ENCODE measurements at regions not wholly inside any gene's neighbourhood (a gene's known extent, or its start where the extent isn't known, plus 50 kb on each side); places are given as distances from the start of the nearest gene placed in this dataset.

DNA sequence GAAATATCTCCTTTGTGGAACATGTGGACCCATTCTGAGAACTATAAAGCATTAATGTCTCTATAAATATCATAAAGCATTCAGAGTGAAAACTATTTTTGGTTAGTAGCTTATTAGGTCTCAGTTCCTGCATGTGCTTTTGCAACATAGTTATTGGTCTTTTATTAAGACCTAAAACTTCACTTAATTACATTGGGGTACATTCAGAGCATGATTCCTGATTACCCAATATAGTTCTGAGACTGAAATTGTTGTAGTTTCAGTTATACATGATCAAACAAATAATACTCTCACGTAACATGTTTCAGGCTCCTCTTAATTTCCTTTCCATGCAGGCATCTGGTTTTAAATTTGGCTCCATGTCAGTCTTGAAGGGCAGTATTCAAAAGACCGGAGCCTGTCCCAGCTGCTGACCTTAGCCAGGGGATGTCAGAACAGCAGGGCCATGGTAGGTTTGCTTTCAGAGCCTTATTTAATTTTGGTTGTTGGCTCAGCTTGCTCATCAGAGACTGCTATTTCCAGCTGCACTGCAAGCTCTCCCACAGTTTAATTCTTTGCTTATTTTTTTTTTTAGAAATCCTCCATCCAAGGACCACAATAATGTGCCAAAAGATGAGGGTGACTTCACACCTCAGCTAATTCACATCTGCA lies 447.8 kb upstream of the FZD8 start:
- Histone ChIP-seq H2AFZ (ENCODE audit: low read depth, low read length) (no peak overlapping the region), H3K4me2 (ENCODE audit: low read length) (no peak overlapping the region)
- TF ChIP-seq, protein P1, sequence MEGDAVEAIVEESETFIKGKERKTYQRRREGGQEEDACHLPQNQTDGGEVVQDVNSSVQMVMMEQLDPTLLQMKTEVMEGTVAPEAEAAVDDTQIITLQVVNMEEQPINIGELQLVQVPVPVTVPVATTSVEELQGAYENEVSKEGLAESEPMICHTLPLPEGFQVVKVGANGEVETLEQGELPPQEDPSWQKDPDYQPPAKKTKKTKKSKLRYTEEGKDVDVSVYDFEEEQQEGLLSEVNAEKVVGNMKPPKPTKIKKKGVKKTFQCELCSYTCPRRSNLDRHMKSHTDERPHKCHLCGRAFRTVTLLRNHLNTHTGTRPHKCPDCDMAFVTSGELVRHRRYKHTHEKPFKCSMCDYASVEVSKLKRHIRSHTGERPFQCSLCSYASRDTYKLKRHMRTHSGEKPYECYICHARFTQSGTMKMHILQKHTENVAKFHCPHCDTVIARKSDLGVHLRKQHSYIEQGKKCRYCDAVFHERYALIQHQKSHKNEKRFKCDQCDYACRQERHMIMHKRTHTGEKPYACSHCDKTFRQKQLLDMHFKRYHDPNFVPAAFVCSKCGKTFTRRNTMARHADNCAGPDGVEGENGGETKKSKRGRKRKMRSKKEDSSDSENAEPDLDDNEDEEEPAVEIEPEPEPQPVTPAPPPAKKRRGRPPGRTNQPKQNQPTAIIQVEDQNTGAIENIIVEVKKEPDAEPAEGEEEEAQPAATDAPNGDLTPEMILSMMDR (IDR thresholded peaks at IDR 0.05; ENCODE audit: low read depth, low read length): no peak
- no peak for TF ChIP-seq EZH2phosphoT487 (IDR thresholded peaks at IDR 0.05; ENCODE audit: low read depth)

DNA sequence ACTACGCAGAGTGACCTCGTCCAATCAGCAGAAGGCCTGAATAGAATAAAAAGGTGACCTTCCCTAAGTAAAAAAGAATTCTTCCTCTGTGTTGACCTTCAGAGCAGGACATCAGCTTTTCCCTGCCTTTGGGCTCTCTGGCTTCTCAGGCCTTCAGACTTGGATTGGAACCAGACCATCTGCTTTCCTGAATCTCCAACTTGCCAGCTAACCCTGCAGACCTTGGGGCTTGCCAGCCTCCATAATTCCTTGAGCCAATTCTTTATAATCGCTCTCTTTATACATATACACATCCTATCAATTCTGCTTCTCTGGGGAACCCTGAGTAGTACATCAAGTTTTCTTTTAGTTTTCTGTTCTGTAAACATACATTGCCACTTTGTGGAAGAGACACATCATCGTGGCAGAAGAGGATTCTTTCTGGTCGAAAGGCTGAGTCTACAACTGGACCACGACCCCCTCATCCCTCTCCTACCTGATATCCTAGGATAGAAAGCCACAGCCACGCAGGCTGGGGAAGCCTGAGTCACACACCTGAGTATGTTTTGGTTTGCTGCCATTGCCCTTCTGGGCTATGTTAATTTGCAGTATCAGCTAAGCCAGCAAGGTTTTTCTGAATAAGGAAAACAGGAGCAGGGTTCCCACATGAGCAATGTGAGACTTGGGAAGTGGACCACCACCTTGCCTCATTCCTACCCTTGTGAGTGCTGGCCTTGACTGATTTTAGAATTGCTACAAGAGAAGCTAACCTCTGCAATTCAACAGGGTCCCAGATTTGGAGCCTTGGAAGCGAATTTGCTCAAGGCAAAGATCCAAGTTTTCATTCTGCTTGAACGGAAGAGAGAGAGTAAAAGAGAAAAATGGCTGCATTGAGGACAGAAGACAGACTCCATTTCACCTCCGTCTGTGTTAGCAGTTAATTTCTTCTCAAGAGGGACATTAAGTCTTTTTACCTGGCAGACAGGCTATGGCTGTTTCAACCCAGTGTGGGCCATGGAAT lies 445.2 kb upstream of the FZD8 start:
- Histone ChIP-seq H3K9me3 (ENCODE audit: insufficient read depth, low read length) (no peaks in the 10 kb centered on the region), H3K79me2 (ENCODE audit: low read length) (no peaks in the 10 kb centered on the region), H4K20me1 (ENCODE audit: insufficient read depth, low read length) (no peaks in the 10 kb centered on the region), H3K36me3 (replicated peaks; ENCODE audit: low read depth, low read length) (no peaks in the 10 kb centered on the region), H3K9ac (ENCODE audit: low read length) (no peak overlapping the region), H3K4me2 (ENCODE audit: low read length) (no peak overlapping the region), H3K27me3 (ENCODE audit: low read depth, low read length) (no peaks in the 10 kb centered on the region), H2AFZ (ENCODE audit: low read depth, low read length) (no peak overlapping the region), H3K4me1 (ENCODE audit: low read length) (no peaks in the 10 kb centered on the region), H3K27ac (ENCODE audit: low read length) (no peak overlapping the region), H3K4me3 (ENCODE audit: low read length) (no peak overlapping the region)
- TF ChIP-seq EZH2phosphoT487 (IDR thresholded peaks at IDR 0.05; ENCODE audit: low read depth): no peak
- TF ChIP-seq, protein P1 (IDR thresholded peaks at IDR 0.05; ENCODE audit: low read depth, low read length): no peak

More for the DNA sequence above, 447.8 kb upstream of the FZD8 start:
- Histone ChIP-seq H3K4me1 (ENCODE audit: low read length) (no peaks in the 10 kb centered on the region), H3K9me3 (ENCODE audit: insufficient read depth, low read length) (no peaks in the 10 kb centered on the region), H3K36me3 (replicated peaks; ENCODE audit: low read depth, low read length) (no peaks in the 10 kb centered on the region), H3K79me2 (ENCODE audit: low read length) (no peaks in the 10 kb centered on the region), H3K9ac (ENCODE audit: low read length) (no peak overlapping the region), H3K27ac (ENCODE audit: low read length) (no peak overlapping the region), H3K4me3 (ENCODE audit: low read length) (no peak overlapping the region), H3K27me3 (ENCODE audit: low read depth, low read length) (no peaks in the 10 kb centered on the region), H4K20me1 (ENCODE audit: insufficient read depth, low read length) (no peaks in the 10 kb centered on the region)

DNA sequence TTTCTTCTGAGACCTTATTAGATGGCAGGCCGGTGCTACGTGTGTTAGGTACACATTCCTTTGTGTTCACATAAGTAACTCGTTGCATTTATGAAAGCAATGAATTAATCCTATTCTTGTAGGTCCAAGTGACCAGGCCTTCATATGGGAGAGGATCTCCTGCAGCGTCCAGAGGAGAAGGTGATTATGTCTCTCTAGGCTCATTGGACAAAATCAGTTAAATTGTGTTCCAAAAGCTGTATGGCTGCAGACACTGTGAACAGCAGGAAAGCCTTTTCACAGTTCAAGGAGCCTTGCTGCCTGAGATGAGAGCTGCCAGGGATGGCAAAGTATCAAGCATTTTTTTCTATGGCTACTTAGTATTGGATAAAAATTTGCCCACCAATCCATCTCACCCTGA lies 433.1 kb upstream of the FZD8 start:
- Histone ChIP-seq H2AFZ (ENCODE audit: low read depth, low read length) (no peak overlapping the region), H3K4me2 (ENCODE audit: low read length) (no peak overlapping the region), H3K4me1 (ENCODE audit: low read length) (no peaks in the 10 kb centered on the region), H3K4me3 (ENCODE audit: low read length) (no peak overlapping the region), H3K36me3 (replicated peaks; ENCODE audit: low read depth, low read length) (no peaks in the 10 kb centered on the region), H3K9me3 (ENCODE audit: insufficient read depth, low read length) (no peaks in the 10 kb centered on the region), H3K27ac (ENCODE audit: low read length) (no peak overlapping the region), H3K9ac (ENCODE audit: low read length) (no peak overlapping the region), H4K20me1 (ENCODE audit: insufficient read depth, low read length) (no peaks in the 10 kb centered on the region), H3K27me3 (ENCODE audit: low read depth, low read length) (no peaks in the 10 kb centered on the region), H3K79me2 (ENCODE audit: low read length) (no peaks in the 10 kb centered on the region)
- TF ChIP-seq EZH2phosphoT487 (IDR thresholded peaks at IDR 0.05; ENCODE audit: low read depth): no peak
- TF ChIP-seq, protein P1 (IDR thresholded peaks at IDR 0.05; ENCODE audit: low read depth, low read length): no peak

DNA sequence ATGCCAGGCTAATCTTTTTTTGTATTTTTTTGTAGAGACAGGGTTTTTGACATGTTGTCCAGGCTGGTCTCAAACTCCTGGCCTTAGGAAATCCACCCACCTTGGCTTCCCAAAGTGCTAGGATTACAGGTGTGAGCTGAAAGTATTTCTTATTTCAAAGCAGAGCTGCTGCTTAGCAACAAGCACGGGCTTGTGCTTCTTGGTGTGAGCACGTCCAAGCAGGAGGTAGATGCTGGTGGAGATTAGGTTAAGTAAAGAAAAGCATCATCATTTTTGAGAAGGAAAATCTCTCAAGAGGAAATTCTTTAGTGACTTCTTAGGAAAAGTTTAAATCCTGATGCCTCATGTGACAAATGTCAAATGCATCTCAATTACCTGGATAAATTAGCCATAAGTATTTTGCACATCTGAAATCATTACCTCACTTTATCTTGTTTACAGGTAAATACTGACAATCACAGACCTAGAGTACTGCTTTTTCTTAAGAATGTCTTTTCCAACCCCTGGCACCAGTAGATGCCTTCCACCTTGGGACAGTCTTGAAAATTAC lies 431.8 kb upstream of the FZD8 start:
- H3K4me2 ChIP-seq (ENCODE audit: low read length): no peak overlapping the region
- no peak for TF ChIP-seq EZH2phosphoT487 (IDR thresholded peaks at IDR 0.05; ENCODE audit: low read depth)
- TF ChIP-seq, protein P1 (IDR thresholded peaks at IDR 0.05; ENCODE audit: low read depth, low read length): no peak
- H3K4me3 ChIP-seq (ENCODE audit: low read length): no peak overlapping the region
- no peaks in the 10 kb centered on the region for H3K79me2 ChIP-seq (ENCODE audit: low read length)
- H2AFZ ChIP-seq (ENCODE audit: low read depth, low read length): no peak overlapping the region
- H3K4me1 ChIP-seq (ENCODE audit: low read length): no peaks in the 10 kb centered on the region
- no peaks in the 10 kb centered on the region for H4K20me1 ChIP-seq (ENCODE audit: insufficient read depth, low read length)
- H3K9me3 ChIP-seq (ENCODE audit: insufficient read depth, low read length): no peaks in the 10 kb centered on the region
- no peaks in the 10 kb centered on the region for H3K27me3 ChIP-seq (ENCODE audit: low read depth, low read length)
- no peaks in the 10 kb centered on the region for H3K36me3 ChIP-seq (replicated peaks; ENCODE audit: low read depth, low read length)
- no peak overlapping the region for H3K27ac ChIP-seq (ENCODE audit: low read length)
- no peak overlapping the region for H3K9ac ChIP-seq (ENCODE audit: low read length)

Measured in OCI-LY3 (cell line).